ENCODE measurements at regions not wholly inside any gene's neighbourhood (a gene's known extent, or its start where the extent isn't known, plus 50 kb on each side); places are given as distances from the start of the nearest gene placed in this dataset.

- POLR2A ChIA-PET, result no interaction called here
- Mint-ChIP-seq H3K27ac (no peak overlapping the region), H3K27me3 (no peaks in the 10 kb centered on the region), H3K9me3 (peaks cover 2% of the 10 kb centered on the region), H3K36me3 (ENCODE audit: low read depth) (no peaks in the 10 kb centered on the region), H3K4me3 (no peak overlapping the region), H3K4me1 (no peaks in the 10 kb centered on the region)
- DNase-seq, result no peak
- CTCF ChIA-PET, result no interaction called here
Measured at GRCh38 chr3:168459226-168459784, 363.6 kb upstream of the GOLIM4 start.

- DNase-seq, result no peak
- CTCF ChIA-PET, result no interaction called here
- POLR2A ChIA-PET, result no interaction called here
- Mint-ChIP-seq H3K9me3 (peaks cover 2% of the 10 kb centered on the region), H3K4me1 (no peaks in the 10 kb centered on the region), H3K27me3 (no peaks in the 10 kb centered on the region), H3K4me3 (no peak overlapping the region), H3K36me3 (ENCODE audit: low read depth) (no peaks in the 10 kb centered on the region), H3K27ac (no peak overlapping the region)
Measured at GRCh38 chr3:168457954-168458539, 362.3 kb upstream of the GOLIM4 start.

GRCh38 chr3:168455814-168456213 is 360.1 kb upstream of the GOLIM4 start:
- Mint-ChIP-seq H3K36me3 (ENCODE audit: low read depth) (no peaks in the 10 kb centered on the region), H3K27me3 (no peaks in the 10 kb centered on the region), H3K4me3 (no peak overlapping the region), H3K27ac (no peak overlapping the region), H3K4me1 (no peaks in the 10 kb centered on the region), H3K9me3 (peaks cover 3% of the 10 kb centered on the region)
- ChIA-PET POLR2A (no interaction called here), CTCF (no interaction called here)
- no peak for DNase-seq

- Mint-ChIP-seq H3K27me3 (no peaks in the 10 kb centered on the region), H3K4me1 (no peaks in the 10 kb centered on the region), H3K27ac (no peak overlapping the region), H3K9me3 (peaks cover 3% of the 10 kb centered on the region), H3K4me3 (no peak overlapping the region), H3K36me3 (ENCODE audit: low read depth) (no peaks in the 10 kb centered on the region)
- ChIA-PET POLR2A (no interaction called here), CTCF (no interaction called here)
- DNase-seq, result no peak
Measured at GRCh38 chr3:168453623-168454022, 357.9 kb upstream of the GOLIM4 start.

- no peak for DNase-seq
- H3K9me3 Mint-ChIP-seq, result no peaks in the 10 kb centered on the region
- no peak overlapping the region for H3K4me3 Mint-ChIP-seq
- H3K27ac Mint-ChIP-seq, result no peak overlapping the region
- H3K36me3 Mint-ChIP-seq (ENCODE audit: low read depth), result no peaks in the 10 kb centered on the region
- POLR2A ChIA-PET, result no interaction called here
- CTCF ChIA-PET, result no interaction called here
- no peaks in the 10 kb centered on the region for H3K4me1 Mint-ChIP-seq
- H3K27me3 Mint-ChIP-seq, result no peaks in the 10 kb centered on the region
Measured at GRCh38 chr3:168443965-168444364, 348.2 kb upstream of the GOLIM4 start.

- POLR2A ChIA-PET, result no interaction called here
- H3K27me3 Mint-ChIP-seq, result no peaks in the 10 kb centered on the region
- CTCF ChIA-PET, result no interaction called here
- no peaks in the 10 kb centered on the region for H3K9me3 Mint-ChIP-seq
- no peak for DNase-seq
- no peak overlapping the region for H3K4me3 Mint-ChIP-seq
- no peak overlapping the region for H3K27ac Mint-ChIP-seq
- no peaks in the 10 kb centered on the region for H3K36me3 Mint-ChIP-seq (ENCODE audit: low read depth)
- H3K4me1 Mint-ChIP-seq, result no peaks in the 10 kb centered on the region
Measured at GRCh38 chr3:168442502-168442901, 346.8 kb upstream of the GOLIM4 start.

GRCh38 chr3:168436245-168436724 is 340.6 kb upstream of the GOLIM4 start:
- ChIA-PET POLR2A (no interaction called here), CTCF (no interaction called here)
- no peaks in the 10 kb centered on the region for H3K4me1 Mint-ChIP-seq
- H3K36me3 Mint-ChIP-seq (ENCODE audit: low read depth), result no peaks in the 10 kb centered on the region
- no peak for DNase-seq
- H3K27ac Mint-ChIP-seq, result no peak overlapping the region
- H3K27me3 Mint-ChIP-seq, result no peaks in the 10 kb centered on the region
- no peaks in the 10 kb centered on the region for H3K9me3 Mint-ChIP-seq
- H3K4me3 Mint-ChIP-seq, result no peak overlapping the region

- H3K27me3 Mint-ChIP-seq, result no peaks in the 10 kb centered on the region
- ChIA-PET CTCF (no interaction called here), POLR2A (no interaction called here)
- H3K36me3 Mint-ChIP-seq (ENCODE audit: low read depth), result no peaks in the 10 kb centered on the region
- H3K27ac Mint-ChIP-seq, result no peak overlapping the region
- DNase-seq, result no peak
- H3K4me3 Mint-ChIP-seq, result no peak overlapping the region
- no peaks in the 10 kb centered on the region for H3K4me1 Mint-ChIP-seq
- H3K9me3 Mint-ChIP-seq, result no peaks in the 10 kb centered on the region
Measured at GRCh38 chr3:168431491-168431890, 335.8 kb upstream of the GOLIM4 start.

GRCh38 chr3:168427835-168428475 is 332.2 kb upstream of the GOLIM4 start:
- ChIA-PET CTCF (no interaction called here), POLR2A (no interaction called here)
- Mint-ChIP-seq H3K36me3 (ENCODE audit: low read depth) (no peaks in the 10 kb centered on the region), H3K9me3 (no peaks in the 10 kb centered on the region), H3K4me3 (no peak overlapping the region), H3K27ac (no peak overlapping the region), H3K4me1 (no peaks in the 10 kb centered on the region), H3K27me3 (no peaks in the 10 kb centered on the region)
- DNase-seq, result no peak

- Mint-ChIP-seq H3K4me3 (no peak overlapping the region), H3K9me3 (no peaks in the 10 kb centered on the region)
- POLR2A ChIA-PET, result no interaction called here
Measured at GRCh38 chr3:168427156-168427555, 331.4 kb upstream of the GOLIM4 start.

GRCh38 chr3:168425936-168426595 is 330.3 kb upstream of the GOLIM4 start:
- POLR2A ChIA-PET, result no interaction called here
- Mint-ChIP-seq H3K9me3 (no peaks in the 10 kb centered on the region), H3K4me3 (no peak overlapping the region), H3K27ac (no peak overlapping the region), H3K36me3 (ENCODE audit: low read depth) (no peaks in the 10 kb centered on the region), H3K27me3 (no peaks in the 10 kb centered on the region), H3K4me1 (no peaks in the 10 kb centered on the region)
- no peak for DNase-seq
- CTCF ChIA-PET, result no interaction called here

More at GRCh38 chr3:168427156-168427555, 331.4 kb upstream of the GOLIM4 start:
- CTCF ChIA-PET, result no interaction called here
- Mint-ChIP-seq H3K27ac (no peak overlapping the region), H3K27me3 (no peaks in the 10 kb centered on the region), H3K36me3 (ENCODE audit: low read depth) (no peaks in the 10 kb centered on the region), H3K4me1 (no peaks in the 10 kb centered on the region)
- no peak for DNase-seq

- CTCF ChIA-PET, result no interaction called here
- Mint-ChIP-seq H3K36me3 (ENCODE audit: low read depth) (no peaks in the 10 kb centered on the region), H3K27ac (no peak overlapping the region), H3K4me3 (no peak overlapping the region), H3K4me1 (no peaks in the 10 kb centered on the region), H3K27me3 (no peaks in the 10 kb centered on the region), H3K9me3 (no peaks in the 10 kb centered on the region)
- no peak for DNase-seq
- POLR2A ChIA-PET, result no interaction called here
Measured at GRCh38 chr3:168424059-168424734, 328.5 kb upstream of the GOLIM4 start.

- H3K27me3 Mint-ChIP-seq, result no peaks in the 10 kb centered on the region
- no peak overlapping the region for H3K27ac Mint-ChIP-seq
- CTCF ChIA-PET, result no interaction called here
- no peaks in the 10 kb centered on the region for H3K9me3 Mint-ChIP-seq
- no peaks in the 10 kb centered on the region for H3K36me3 Mint-ChIP-seq (ENCODE audit: low read depth)
- H3K4me1 Mint-ChIP-seq, result no peaks in the 10 kb centered on the region
- no peak overlapping the region for H3K4me3 Mint-ChIP-seq
- POLR2A ChIA-PET, result no interaction called here
- DNase-seq, result no peak
Measured at GRCh38 chr3:168422843-168423242, 327.1 kb upstream of the GOLIM4 start.

Measured in activated CD4-positive, alpha-beta memory T cell treated with anti-CD3 and anti-CD28 coated beads, Interleukin-2, amount 10 ng/mL, durations not matched to agents 7 days and 5 days (primary cell).